H9 (cell line): ENCODE measurements at regions not wholly inside any gene's neighbourhood (a gene's known extent, or its start where the extent isn't known, plus 50 kb on each side); places are given as distances from the start of the nearest gene placed in this dataset.

Source experiments
- DNase-seq: peaks from one replicate; pipeline ENCODE4 v3.0.0-alpha.2; 2017
- H2AFZ ChIP-seq: one replicate; pipeline ENCODE4 v1.6.1; 2013; ENCODE audit warnings: mild to moderate bottlenecking, low read length, control low read depth, moderate library complexity
- H2AK5ac ChIP-seq: 2 replicates; pipeline ENCODE4 v1.6.1; 2013; ENCODE audit warnings: low read length, control low read depth, mixed read lengths; ENCODE audit not compliant: insufficient read length
- H2BK120ac ChIP-seq: one replicate; pipeline ENCODE4 v1.6.1; 2013; ENCODE audit warnings: low read depth, mild to moderate bottlenecking, low read length, control low read depth, inconsistent platforms; ENCODE audit not compliant: poor library complexity, severe bottlenecking
- H2BK12ac ChIP-seq: 2 replicates; pipeline ENCODE4 v1.6.1; 2013; ENCODE audit warnings: low read length, control low read depth, mixed read lengths, low read depth; ENCODE audit not compliant: insufficient read length
- H2BK15ac ChIP-seq: 2 replicates; pipeline ENCODE4 v1.6.1; 2013; ENCODE audit warnings: low read depth, low read length, control low read depth
- H2BK20ac ChIP-seq: one replicate; pipeline ENCODE4 v1.6.1; 2013; ENCODE audit warnings: low read depth, mild to moderate bottlenecking, low read length, control low read depth, inconsistent platforms; ENCODE audit not compliant: poor library complexity, severe bottlenecking
- H2BK5ac ChIP-seq: 2 replicates; pipeline ENCODE4 v1.6.1; 2013; ENCODE audit warnings: low read length, control low read depth, mixed read lengths; ENCODE audit not compliant: insufficient read length
- H3K14ac ChIP-seq: 2 replicates; pipeline ENCODE4 v1.6.1; 2013; ENCODE audit warnings: low read length, control low read depth; ENCODE audit not compliant: insufficient read depth
- H3K18ac ChIP-seq: 2 replicates; pipeline ENCODE4 v1.6.1; 2013; ENCODE audit warnings: low read depth, mild to moderate bottlenecking, mixed read lengths, low read length, control low read depth; ENCODE audit not compliant: insufficient read length
- H3K23ac ChIP-seq: 2 replicates; pipeline ENCODE4 v1.6.1; 2013; ENCODE audit warnings: low read length, control low read depth, mixed read lengths, low read depth; ENCODE audit not compliant: insufficient read length
- H3K23me2 ChIP-seq: 2 replicates; pipeline ENCODE4 v1.6.1; 2013; ENCODE audit warnings: low read depth, mild to moderate bottlenecking, mixed read lengths, low read length, control low read depth; ENCODE audit not compliant: insufficient read length, poor library complexity, severe bottlenecking
- H3K27ac ChIP-seq: 2 replicates; pipeline ENCODE4 v1.5.1; 2013; ENCODE audit warnings: low read length, control low read depth, mixed read lengths, low read depth; ENCODE audit not compliant: insufficient read length
- H3K27me3 ChIP-seq: 2 replicates; pipeline ENCODE4 v1.6.1; 2013; ENCODE audit warnings: low read length, control low read depth, inconsistent platforms; ENCODE audit not compliant: insufficient read depth
- H3K4ac ChIP-seq: 2 replicates; pipeline ENCODE4 v1.6.1; 2013; ENCODE audit warnings: low read depth, mild to moderate bottlenecking, control low read depth, inconsistent platforms, low read length, moderate library complexity
- H3K4me1 ChIP-seq: 2 replicates; pipeline ENCODE4 v1.6.1; 2013; ENCODE audit warnings: low read length, control low read depth, inconsistent platforms; ENCODE audit not compliant: insufficient read depth
- H3K4me2 ChIP-seq: 2 replicates; pipeline ENCODE4 v1.6.1; 2013; ENCODE audit warnings: low read length, control low read depth, mixed read lengths; ENCODE audit not compliant: insufficient read length, insufficient read depth
- H3K56ac ChIP-seq: 2 replicates; pipeline ENCODE4 v1.6.1; 2013; ENCODE audit warnings: low read depth, mild to moderate bottlenecking, mixed read lengths, low read length, control low read depth; ENCODE audit not compliant: insufficient read length
- H3K79me1 ChIP-seq: 2 replicates; pipeline ENCODE4 v1.6.1; 2013; ENCODE audit warnings: low read depth, mild to moderate bottlenecking, moderate library complexity, low read length, control low read depth, inconsistent platforms; ENCODE audit not compliant: insufficient read depth, poor library complexity, severe bottlenecking
- H3K79me2 ChIP-seq: 2 replicates; pipeline ENCODE4 v1.6.1; 2013; ENCODE audit warnings: low read length, control low read depth, inconsistent platforms; ENCODE audit not compliant: insufficient read depth
- H3K9ac ChIP-seq: 2 replicates; pipeline ENCODE4 v1.6.1; 2013; ENCODE audit warnings: low read length, control low read depth, mixed read lengths; ENCODE audit not compliant: insufficient read length; ENCODE audit errors: extremely low read depth
- H3K9me3 ChIP-seq: one replicate; pipeline ENCODE4 v1.6.1; 2013; ENCODE audit warnings: low read depth, low read length, inconsistent platforms; ENCODE audit not compliant: control insufficient read depth
- H3T11ph ChIP-seq: one replicate; pipeline ENCODE4 v1.6.1; 2013; ENCODE audit warnings: mild to moderate bottlenecking, low read length, control low read depth, inconsistent platforms
- H4K20me1 ChIP-seq: one replicate; pipeline ENCODE4 v1.6.1; 2013; ENCODE audit not compliant: control insufficient read depth, insufficient read length, insufficient read depth
- H4K5ac ChIP-seq: 2 replicates; pipeline ENCODE4 v1.6.1; 2013; ENCODE audit warnings: low read depth, mild to moderate bottlenecking, mixed read lengths, low read length, control low read depth; ENCODE audit not compliant: insufficient read length
- H4K8ac ChIP-seq: replicated peaks from 2 replicates; pipeline ENCODE4 v1.6.1; 2013; ENCODE audit warnings: low read length, control low read depth, mixed read lengths, low read depth; ENCODE audit not compliant: insufficient read length
- H4K91ac ChIP-seq: 2 replicates; pipeline ENCODE4 v1.6.1; 2013; ENCODE audit warnings: low read depth, mild to moderate bottlenecking, moderate library complexity, mixed read lengths, low read length, control low read depth; ENCODE audit not compliant: insufficient read length
- H3K27ac Mint-ChIP-seq, 3 experiments: 2 replicates in 2 of 3; 3 replicates in 1 of 3; pipeline ENCODE4 v1.8.0; 2020 to 2021; ENCODE audit warnings: mixed read lengths in 3 of 3, mild to moderate bottlenecking in 1 of 3, moderate library complexity in 1 of 3
- H3K27me3 Mint-ChIP-seq: 2 replicates; pipeline ENCODE4 v1.8.0; 2021; ENCODE audit warnings: low read depth, mild to moderate bottlenecking, moderate library complexity, mixed read lengths
- H3K36me3 Mint-ChIP-seq, 3 experiments: 2 replicates in 2 of 3; 3 replicates in 1 of 3; pipeline ENCODE4 v1.8.0; 2020 to 2021; ENCODE audit warnings: low read depth in 3 of 3, mixed read lengths in 3 of 3; ENCODE audit not compliant: insufficient read depth in 1 of 3
- H3K4me1 Mint-ChIP-seq, 2 experiments: 2 replicates each; pipeline ENCODE4 v1.8.0; 2020; ENCODE audit warnings: mixed read lengths in 2 of 2
- H3K4me3 Mint-ChIP-seq, 2 experiments: 2 replicates in 1 of 2; 3 replicates in 1 of 2; pipeline ENCODE4 v1.8.0; 2020 to 2021; ENCODE audit warnings: mild to moderate bottlenecking in 2 of 2, mixed read lengths in 2 of 2, moderate library complexity in 1 of 2
- H3K9me3 Mint-ChIP-seq, 2 experiments: 2 replicates in 1 of 2; 3 replicates in 1 of 2; pipeline ENCODE4 v1.8.0; 2020; ENCODE audit warnings: mild to moderate bottlenecking in 2 of 2, mixed read lengths in 2 of 2, moderate library complexity in 1 of 2
- WGBS: extraction: QIAGEN DNeasy Blood & Tissue Kit; methylation state at CpG from one replicate; pipeline ENCODE4 v1.1.7; 2013; ENCODE audit warnings: missing lambda C conversion rate, low lambda C conversion rate, mixed read lengths; ENCODE audit not compliant: insufficient read length; ENCODE audit errors: extremely low coverage; 5-methylcytosine and 5-hydroxymethylcytosine counted together
- TF ChIP-seq, protein P1 (sequence below): fragments of 200-600 bp; sonication (generic); conservative IDR thresholded peaks from 3 replicates; pipeline ENCODE4 v1.8.0; 2021; ENCODE audit warnings: antibody characterized with exemption, mild to moderate bottlenecking

DNA sequence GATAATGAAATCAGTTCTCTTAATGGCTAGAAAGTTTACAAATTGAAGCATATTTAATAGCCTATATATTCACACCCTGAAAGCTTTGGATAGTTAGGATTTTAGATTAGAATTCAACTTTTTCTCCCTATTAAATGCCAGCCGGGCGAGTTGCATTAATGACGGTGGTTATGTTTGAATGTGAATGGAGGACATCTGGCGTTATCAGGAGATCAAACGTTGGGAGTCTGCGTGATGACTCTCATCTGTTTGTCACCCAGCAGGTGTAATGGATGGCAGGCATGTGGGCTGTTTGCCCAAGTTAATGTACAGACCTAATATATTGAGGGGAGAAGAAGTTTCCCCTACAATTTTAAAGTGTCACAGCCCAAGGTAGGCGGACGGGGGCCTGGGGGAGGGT is 1227.7 kb upstream of the WWC1 start:
- Histone ChIP-seq H2BK5ac (no peak overlapping the region), H3K23me2 (no peaks in the 10 kb centered on the region), H3K4me1 (no peaks in the 10 kb centered on the region), H3K23ac (no peak overlapping the region), H3K18ac (no peak overlapping the region), H4K91ac (no peak overlapping the region), H3K4me2 (no peak overlapping the region), H3K27ac (no peak overlapping the region), H3K56ac (no peak overlapping the region), H4K5ac (no peak overlapping the region), H2BK15ac (no peak overlapping the region), H2BK12ac (no peak overlapping the region), H2AFZ (no peak overlapping the region), H4K20me1 (no peaks in the 10 kb centered on the region), H3K14ac (no peak overlapping the region), H3K79me1 (no peaks in the 10 kb centered on the region), H3K4ac (no peak overlapping the region), H3K79me2 (no peaks in the 10 kb centered on the region), H2BK120ac (no peak overlapping the region), H3K9ac (no peak overlapping the region), H2BK20ac (no peak overlapping the region), H4K8ac (no peak overlapping the region), H3T11ph (no peak overlapping the region), H2AK5ac (no peak overlapping the region), H3K27me3 (no peaks in the 10 kb centered on the region), H3K9me3 (no peaks in the 10 kb centered on the region)
- TF ChIP-seq, protein P1, sequence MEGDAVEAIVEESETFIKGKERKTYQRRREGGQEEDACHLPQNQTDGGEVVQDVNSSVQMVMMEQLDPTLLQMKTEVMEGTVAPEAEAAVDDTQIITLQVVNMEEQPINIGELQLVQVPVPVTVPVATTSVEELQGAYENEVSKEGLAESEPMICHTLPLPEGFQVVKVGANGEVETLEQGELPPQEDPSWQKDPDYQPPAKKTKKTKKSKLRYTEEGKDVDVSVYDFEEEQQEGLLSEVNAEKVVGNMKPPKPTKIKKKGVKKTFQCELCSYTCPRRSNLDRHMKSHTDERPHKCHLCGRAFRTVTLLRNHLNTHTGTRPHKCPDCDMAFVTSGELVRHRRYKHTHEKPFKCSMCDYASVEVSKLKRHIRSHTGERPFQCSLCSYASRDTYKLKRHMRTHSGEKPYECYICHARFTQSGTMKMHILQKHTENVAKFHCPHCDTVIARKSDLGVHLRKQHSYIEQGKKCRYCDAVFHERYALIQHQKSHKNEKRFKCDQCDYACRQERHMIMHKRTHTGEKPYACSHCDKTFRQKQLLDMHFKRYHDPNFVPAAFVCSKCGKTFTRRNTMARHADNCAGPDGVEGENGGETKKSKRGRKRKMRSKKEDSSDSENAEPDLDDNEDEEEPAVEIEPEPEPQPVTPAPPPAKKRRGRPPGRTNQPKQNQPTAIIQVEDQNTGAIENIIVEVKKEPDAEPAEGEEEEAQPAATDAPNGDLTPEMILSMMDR: no peak
- WGBS: no CpG with 5 or more reads among the region's 8 CpGs
- peak overlapping the region in 2 of 3 experiments; percentile 52 to 87; a peak in 2 of 7 replicates for H3K27ac Mint-ChIP-seq
- H3K4me3 Mint-ChIP-seq: no peak overlapping the region
- H3K27me3 Mint-ChIP-seq: no peaks in the 10 kb centered on the region
- no peak for DNase-seq
- H3K36me3 Mint-ChIP-seq: no peaks in the 10 kb centered on the region
- H3K9me3 Mint-ChIP-seq: no peaks in the 10 kb centered on the region
- H3K4me1 Mint-ChIP-seq: peaks cover 24 to 27% of the 10 kb centered on the region in 2 experiments
